Esophagus (tissue), 2 donors: ENCODE measurements at regions not wholly inside any gene's neighbourhood (a gene's known extent, or its start where the extent isn't known, plus 50 kb on each side); places are given as distances from the start of the nearest gene placed in this dataset.
"Not testable (repeated sequence)": the region's sequence is repeated elsewhere in the genome, so short reads cannot be mapped to it uniquely, and the experiment has no call there.

ENCODE experiments used
- H3K27ac ChIP-seq, 2 donors: one replicate each; pipeline ENCODE4 v1.5.1; 2013; ENCODE audit warnings: low read depth in 2 of 2, mild to moderate bottlenecking in 2 of 2, inconsistent platforms in 1 of 2, low read length in 1 of 2, moderate library complexity in 1 of 2
- H3K27me3 ChIP-seq, 2 donors: one replicate each; pipeline ENCODE4 v1.6.1; 2013; ENCODE audit warnings: low read length in 2 of 2, control low read depth in 1 of 2, mild to moderate bottlenecking in 1 of 2; ENCODE audit not compliant: insufficient read depth in 2 of 2, control insufficient read depth in 1 of 2
- H3K36me3 ChIP-seq, 2 donors: one replicate each; pipeline ENCODE4 v1.6.1; 2013; ENCODE audit warnings: low read length in 1 of 2; ENCODE audit not compliant: control insufficient read depth in 2 of 2, insufficient read depth in 2 of 2
- H3K4me1 ChIP-seq, 2 donors: one replicate each; pipeline ENCODE4 v1.6.1; 2013; ENCODE audit warnings: low read length in 1 of 2; ENCODE audit not compliant: control insufficient read depth in 2 of 2, insufficient read depth in 2 of 2
- H3K4me3 ChIP-seq, 2 donors: one replicate each; pipeline ENCODE4 v1.5.1; 2013; ENCODE audit warnings: low read length in 2 of 2, mild to moderate bottlenecking in 2 of 2, low read depth in 1 of 2, moderate library complexity in 1 of 2
- H3K9me3 ChIP-seq, 2 donors: one replicate each; pipeline ENCODE4 v1.6.1; 2013; ENCODE audit warnings: mild to moderate bottlenecking in 2 of 2, low read depth in 1 of 2, low read length in 1 of 2, moderate library complexity in 1 of 2; ENCODE audit not compliant: control insufficient read depth in 2 of 2, insufficient read depth in 1 of 2
- WGBS, 2 donors: extraction: QIAGEN DNeasy Blood & Tissue Kit; methylation state at CpG; one replicate each; pipeline ENCODE4 v1.1.7; 2013; 5-methylcytosine and 5-hydroxymethylcytosine counted together
- donor health status: healthy with polysubstance abuse.
- donor health status: Bipolar disorder and iron deficiency.

DNA sequence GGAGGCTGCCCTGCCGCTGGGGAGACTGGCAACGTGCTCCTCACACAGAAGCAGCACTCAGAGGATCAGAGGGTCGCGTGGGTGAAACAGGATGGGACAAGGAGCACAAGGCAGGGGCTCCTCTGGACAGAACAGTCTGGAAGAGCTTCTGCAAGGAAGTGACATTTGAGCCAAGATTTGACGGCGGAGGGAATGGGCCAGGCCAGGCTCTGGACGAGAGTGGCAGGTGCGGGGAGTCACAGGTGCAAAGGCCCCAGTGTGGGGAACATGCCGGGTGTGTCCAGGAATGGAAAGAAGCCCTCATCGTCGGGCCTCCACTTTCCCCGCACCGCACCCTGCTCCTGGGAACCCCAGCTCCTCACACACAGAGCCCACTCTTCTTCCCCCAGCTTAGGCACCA lies 84.0 kb downstream of the RFLNA start:
- Histone ChIP-seq H3K4me1 (peaks cover 0 to 7% of the 10 kb centered on the region in 2 donors), H3K27me3 (no peaks in the 10 kb centered on the region), H3K27ac (peak overlapping the region in 1 of 2 donors; percentile 86), H3K4me3 (no peak overlapping the region), H3K36me3 (peaks cover 7 to 55% of the 10 kb centered on the region in 2 donors), H3K9me3 (no peaks in the 10 kb centered on the region)
- 73 to 82% methylated on average over 13 of the region's 13 CpGs for WGBS, 2 donors

- no peaks in the 10 kb centered on the region for H3K9me3 ChIP-seq
- 94 to 95% methylated on average over 26 of the region's 26 CpGs for WGBS, 2 donors
- peaks cover 0 to 7% of the 10 kb centered on the region in 2 donors for H3K4me1 ChIP-seq
- no peak overlapping the region for H3K4me3 ChIP-seq
- H3K36me3 ChIP-seq, result peaks cover 7 to 50% of the 10 kb centered on the region in 2 donors
- no peak overlapping the region for H3K27ac ChIP-seq
- no peaks in the 10 kb centered on the region for H3K27me3 ChIP-seq
Measured at GRCh38 chr12:124377981-124378509, 83.2 kb downstream of the RFLNA start.

DNA sequence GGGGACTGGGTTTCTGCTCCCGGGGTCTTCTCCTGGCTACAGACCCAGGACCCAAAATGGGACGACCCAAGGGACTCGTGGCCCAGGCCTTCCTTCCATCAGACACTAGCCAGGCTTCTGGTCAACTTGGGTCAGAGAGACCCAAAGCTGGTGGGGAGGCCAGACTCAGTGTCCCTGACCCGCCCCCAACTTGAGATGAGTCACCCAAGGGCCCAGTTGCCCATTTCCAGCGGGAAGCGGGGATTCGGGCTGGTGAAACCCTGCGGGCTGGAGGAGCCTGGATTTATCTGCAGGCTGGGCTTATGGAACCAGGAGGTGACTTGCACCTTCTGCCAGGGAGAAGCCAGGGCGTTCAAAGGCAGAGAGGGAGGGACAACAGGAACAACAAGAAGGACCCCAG lies 81.5 kb downstream of the RFLNA start:
- Histone ChIP-seq H3K27ac (peak overlapping the region in 1 of 2 donors; percentile 3), H3K4me3 (no peak overlapping the region), H3K9me3 (no peaks in the 10 kb centered on the region), H3K27me3 (no peaks in the 10 kb centered on the region), H3K4me1 (peaks cover 0 to 6% of the 10 kb centered on the region in 2 donors), H3K36me3 (peaks cover 8 to 60% of the 10 kb centered on the region in 2 donors)
- 84 to 86% methylated on average over 9 of the region's 9 CpGs for WGBS, 2 donors

GRCh38 chr12:124375789-124376175 lies 80.9 kb downstream of the RFLNA start:
- no peak overlapping the region for H3K27ac ChIP-seq
- peaks cover 15 to 62% of the 10 kb centered on the region in 2 donors for H3K36me3 ChIP-seq
- no peak overlapping the region for H3K4me3 ChIP-seq
- H3K27me3 ChIP-seq, result no peaks in the 10 kb centered on the region
- peaks cover 0 to 6% of the 10 kb centered on the region in 2 donors for H3K4me1 ChIP-seq
- no peaks in the 10 kb centered on the region for H3K9me3 ChIP-seq
- 90% methylated on average over 14 of the region's 14 CpGs for WGBS, 2 donors

- Histone ChIP-seq H3K9me3 (no peaks in the 10 kb centered on the region), H3K36me3 (peaks cover 15 to 67% of the 10 kb centered on the region in 2 donors), H3K27me3 (no peaks in the 10 kb centered on the region), H3K4me3 (no peak overlapping the region), H3K4me1 (peaks cover 0 to 6% of the 10 kb centered on the region in 2 donors), H3K27ac (no peak overlapping the region)
- 85 to 93% methylated on average over 11 of the region's 11 CpGs for WGBS, 2 donors
Measured at GRCh38 chr12:124375141-124375788, 80.4 kb downstream of the RFLNA start.

- Histone ChIP-seq H3K4me1 (peaks cover 0 to 11% of the 10 kb centered on the region in 2 donors), H3K36me3 (peaks cover 15 to 68% of the 10 kb centered on the region in 2 donors)
- 79 to 86% methylated on average over 5 of the region's 5 CpGs for WGBS, 2 donors
Measured at GRCh38 chr12:124374567-124374966, 79.7 kb downstream of the RFLNA start.

DNA sequence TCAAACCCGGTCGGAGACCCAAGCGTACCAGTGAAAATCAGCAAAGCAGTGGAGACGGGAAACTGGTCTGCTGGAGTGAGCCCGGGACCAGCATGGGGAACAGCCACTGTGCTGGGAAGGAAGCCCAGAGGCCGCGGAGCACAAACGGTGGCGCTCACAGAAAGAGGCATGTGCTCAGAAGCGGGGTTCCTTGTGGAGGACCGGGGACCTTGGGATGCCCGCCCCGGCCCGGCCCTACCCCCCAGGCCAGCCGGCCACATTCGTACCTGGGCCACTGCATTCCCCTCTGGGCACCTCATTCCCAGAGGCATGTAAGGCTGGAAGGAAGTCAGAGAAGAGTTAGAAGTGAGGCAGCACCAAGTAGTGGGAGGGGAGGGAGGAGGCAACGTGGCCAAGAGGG lies 79.3 kb downstream of the RFLNA start:
- H3K27me3 ChIP-seq, result no peaks in the 10 kb centered on the region
- H3K4me3 ChIP-seq, result no peak overlapping the region
- H3K9me3 ChIP-seq, result no peaks in the 10 kb centered on the region
- 93 to 96% methylated on average over 17 of the region's 17 CpGs for WGBS, 2 donors
- H3K36me3 ChIP-seq, result peaks cover 15 to 64% of the 10 kb centered on the region in 2 donors
- H3K4me1 ChIP-seq, result peaks cover 0 to 11% of the 10 kb centered on the region in 2 donors
- H3K27ac ChIP-seq, result no peak overlapping the region

More at GRCh38 chr12:124374567-124374966, 79.7 kb downstream of the RFLNA start:
- Histone ChIP-seq H3K9me3 (no peaks in the 10 kb centered on the region), H3K27me3 (no peaks in the 10 kb centered on the region), H3K27ac (no peak overlapping the region), H3K4me3 (no peak overlapping the region)

- H3K36me3 ChIP-seq, result peaks cover 15 to 60% of the 10 kb centered on the region in 2 donors
- peaks cover 0 to 12% of the 10 kb centered on the region in 2 donors for H3K4me1 ChIP-seq
- not testable (repeated sequence) for H3K27me3 ChIP-seq, H3K4me3 ChIP-seq, H3K9me3 ChIP-seq, H3K27ac ChIP-seq
- 93% methylated on average over 14 to 21 of the region's 21 CpGs for WGBS, 2 donors
Measured at GRCh38 chr12:124373701-124374100, 78.8 kb downstream of the RFLNA start.

GRCh38 chr12:124372831-124373230 lies 77.9 kb downstream of the RFLNA start:
- WGBS, 2 donors, result 89 to 90% methylated on average over 13 of the region's 13 CpGs
- peaks cover 15 to 56% of the 10 kb centered on the region in 2 donors for H3K36me3 ChIP-seq
- H3K9me3 ChIP-seq, result no peaks in the 10 kb centered on the region
- H3K4me1 ChIP-seq, result peaks cover 0 to 20% of the 10 kb centered on the region in 2 donors
- no peaks in the 10 kb centered on the region for H3K27me3 ChIP-seq
- no peak overlapping the region for H3K4me3 ChIP-seq
- no peak overlapping the region for H3K27ac ChIP-seq
